GM12872 (cell line): ENCODE measurements at regions not wholly inside any gene's neighbourhood (a gene's known extent, or its start where the extent isn't known, plus 50 kb on each side); places are given as distances from the start of the nearest gene placed in this dataset.

Experiments
- TF ChIP-seq, protein P1 (sequence below): IDR thresholded peaks from 3 replicates; pipeline ENCODE4 v1.5.1; 2011; ENCODE audit warnings: low read depth, mild to moderate bottlenecking, low read length, moderate library complexity; ENCODE audit not compliant: insufficient read depth

DNA sequence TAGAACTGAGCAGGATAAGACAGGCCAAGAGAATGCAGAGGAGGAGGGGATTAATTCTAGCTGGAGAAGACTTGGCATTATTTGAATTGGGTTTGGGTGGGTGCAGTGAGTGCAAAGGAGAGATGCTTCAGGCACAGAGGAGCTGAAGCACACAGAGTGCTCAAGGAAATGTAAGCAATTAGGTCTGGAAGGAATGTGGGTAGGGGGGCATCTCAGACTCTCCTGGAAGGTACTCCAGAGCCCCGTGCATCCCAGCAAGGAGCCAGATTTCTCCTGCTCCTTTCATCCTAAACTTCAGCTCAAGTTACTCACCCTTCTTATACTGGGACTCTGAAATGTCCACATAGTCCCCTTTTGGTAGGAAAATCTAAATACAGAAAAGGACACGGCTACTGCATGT, 143.6 kb upstream of the PFN2 start:
- TF ChIP-seq, protein P1, sequence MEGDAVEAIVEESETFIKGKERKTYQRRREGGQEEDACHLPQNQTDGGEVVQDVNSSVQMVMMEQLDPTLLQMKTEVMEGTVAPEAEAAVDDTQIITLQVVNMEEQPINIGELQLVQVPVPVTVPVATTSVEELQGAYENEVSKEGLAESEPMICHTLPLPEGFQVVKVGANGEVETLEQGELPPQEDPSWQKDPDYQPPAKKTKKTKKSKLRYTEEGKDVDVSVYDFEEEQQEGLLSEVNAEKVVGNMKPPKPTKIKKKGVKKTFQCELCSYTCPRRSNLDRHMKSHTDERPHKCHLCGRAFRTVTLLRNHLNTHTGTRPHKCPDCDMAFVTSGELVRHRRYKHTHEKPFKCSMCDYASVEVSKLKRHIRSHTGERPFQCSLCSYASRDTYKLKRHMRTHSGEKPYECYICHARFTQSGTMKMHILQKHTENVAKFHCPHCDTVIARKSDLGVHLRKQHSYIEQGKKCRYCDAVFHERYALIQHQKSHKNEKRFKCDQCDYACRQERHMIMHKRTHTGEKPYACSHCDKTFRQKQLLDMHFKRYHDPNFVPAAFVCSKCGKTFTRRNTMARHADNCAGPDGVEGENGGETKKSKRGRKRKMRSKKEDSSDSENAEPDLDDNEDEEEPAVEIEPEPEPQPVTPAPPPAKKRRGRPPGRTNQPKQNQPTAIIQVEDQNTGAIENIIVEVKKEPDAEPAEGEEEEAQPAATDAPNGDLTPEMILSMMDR = no peak

DNA sequence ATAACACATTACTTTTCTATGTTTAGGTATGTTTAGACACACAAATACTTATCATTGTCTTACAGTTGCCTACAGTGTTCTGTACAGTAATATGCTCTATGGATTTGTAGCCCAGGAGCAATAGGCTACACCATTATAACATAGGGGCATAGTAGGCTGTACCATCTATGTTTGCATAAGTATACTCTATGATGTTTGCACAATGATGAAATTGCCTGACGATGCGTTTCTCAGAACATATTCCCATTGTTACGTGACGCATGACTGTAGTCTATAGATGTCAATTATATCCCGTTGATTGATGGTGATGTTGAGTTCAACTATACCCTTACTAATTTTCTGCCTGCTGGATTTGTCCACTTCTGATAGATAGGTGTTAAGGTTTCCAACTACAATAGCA, 139.4 kb upstream of the PFN2 start:
- TF ChIP-seq, protein P1 = no peak

DNA sequence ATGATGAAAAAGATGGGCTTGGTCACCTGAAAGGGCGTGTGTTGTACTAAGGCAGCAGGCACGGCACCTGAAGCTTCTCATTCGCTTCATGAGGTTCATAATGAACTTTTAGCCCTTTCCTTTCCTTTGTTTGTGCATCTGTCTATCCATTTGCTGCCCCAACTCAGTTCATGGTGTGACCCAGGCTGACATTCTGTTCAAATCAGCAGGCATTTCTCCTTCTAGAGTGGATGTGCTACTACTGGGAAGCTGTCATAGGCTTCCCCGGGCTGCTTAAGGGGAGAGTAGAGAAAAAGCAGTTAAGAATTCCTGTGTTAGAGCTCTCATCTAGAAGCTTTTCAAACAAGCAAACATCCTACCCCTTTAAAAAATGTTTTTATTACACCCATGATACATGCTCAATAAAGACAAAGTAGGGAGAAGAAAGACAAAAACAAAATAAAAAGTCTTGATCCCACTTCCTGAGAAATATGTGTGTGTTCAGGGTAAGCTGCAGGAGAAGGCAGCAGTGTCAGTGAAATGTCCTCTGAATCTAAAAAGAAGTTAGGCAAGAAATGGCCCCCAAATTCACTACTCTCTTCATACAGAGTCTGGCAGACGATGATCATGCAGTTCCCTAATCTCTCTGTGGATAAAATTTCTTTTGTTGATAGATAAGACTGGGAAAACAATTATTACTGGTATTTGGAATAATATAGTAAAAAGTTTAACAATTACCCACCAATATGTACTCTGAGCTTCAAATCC, 136.9 kb upstream of the PFN2 start:
- TF ChIP-seq, protein P1 = no peak

DNA sequence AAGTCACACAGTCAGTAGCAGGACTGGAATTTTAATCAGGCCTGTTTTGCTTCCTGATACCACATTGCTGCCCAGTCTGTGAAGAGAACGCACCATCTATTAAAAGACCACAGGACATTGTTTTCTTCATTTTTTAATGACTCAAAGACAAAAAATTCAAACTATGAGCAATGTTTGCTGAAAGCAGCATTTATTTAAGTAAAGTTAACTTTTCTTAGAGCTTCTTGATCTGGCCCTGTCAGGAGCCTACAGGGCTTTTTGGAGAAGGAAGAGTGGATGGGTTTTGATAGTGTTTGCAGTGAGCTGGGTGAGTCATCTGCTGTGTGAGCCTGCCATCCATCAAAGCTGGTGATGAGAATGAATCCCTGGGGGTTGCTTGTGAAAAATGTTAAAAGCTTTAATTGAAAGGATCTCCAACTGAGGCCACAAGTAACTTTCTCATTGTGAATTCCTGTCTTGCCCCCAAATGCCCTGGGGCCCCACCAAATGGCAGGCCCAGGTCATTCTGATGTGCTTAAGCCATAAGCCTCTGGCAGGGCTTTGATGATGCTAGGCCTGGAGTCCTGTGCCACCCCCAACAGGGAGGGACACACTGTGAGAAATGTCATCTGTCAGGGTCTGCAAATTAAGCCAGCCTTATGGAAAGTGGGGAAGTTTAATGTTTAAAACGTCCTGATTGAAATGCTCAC, 136.2 kb upstream of the PFN2 start:
- TF ChIP-seq, protein P1 = no peak

DNA sequence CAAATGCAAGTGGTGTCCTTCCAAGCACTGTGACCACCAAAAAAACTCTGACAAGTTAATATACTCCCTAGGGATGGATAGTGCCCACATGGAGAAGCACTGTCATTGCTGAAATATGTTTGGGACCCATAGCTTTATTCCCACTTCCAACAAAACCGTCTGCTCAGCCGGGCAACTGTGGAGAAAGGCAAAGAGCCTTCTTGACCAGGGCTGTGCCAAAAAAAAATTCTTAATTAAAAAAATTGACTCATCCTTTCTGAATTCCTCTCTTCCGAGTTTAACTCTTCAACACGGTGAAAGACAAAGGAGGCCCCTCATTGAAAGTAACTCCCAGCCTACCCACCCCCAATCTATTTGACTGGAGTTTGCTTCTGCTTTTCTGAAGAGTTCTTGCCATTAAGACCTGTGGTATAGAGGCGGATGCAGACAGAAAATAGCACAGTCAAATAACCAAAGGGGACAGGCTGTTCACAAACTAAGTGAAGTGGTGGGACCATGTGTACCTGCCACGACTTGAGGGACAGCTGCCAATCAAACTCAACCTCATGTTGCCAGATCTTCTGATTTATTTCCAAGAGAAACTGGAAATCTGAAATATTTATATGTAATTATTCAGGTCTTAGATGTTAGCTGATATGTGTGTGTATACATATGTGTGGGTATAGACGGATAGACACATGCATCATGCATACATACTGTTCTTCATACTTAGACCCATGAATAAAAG, 135.4 kb upstream of the PFN2 start:
- TF ChIP-seq, protein P1 = no peak

DNA sequence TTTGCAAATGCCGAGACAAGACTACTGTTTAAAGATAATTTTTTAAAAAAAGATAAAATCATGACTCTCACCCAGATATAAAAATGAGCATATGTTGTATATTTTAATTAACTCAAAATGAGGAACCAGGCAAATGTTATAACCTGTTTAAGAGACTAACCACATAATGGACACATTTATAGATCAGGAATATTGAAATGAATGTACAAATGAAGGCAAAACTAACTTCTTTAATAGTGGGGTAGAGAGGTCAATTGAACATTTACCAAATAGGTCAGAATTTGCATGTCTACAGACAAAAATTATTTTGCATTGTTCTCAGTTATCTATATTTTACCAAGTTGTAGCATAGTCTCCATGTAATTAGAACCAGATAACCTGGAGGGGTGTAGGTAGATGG, 134.3 kb upstream of the PFN2 start:
- TF ChIP-seq, protein P1 = no peak

DNA sequence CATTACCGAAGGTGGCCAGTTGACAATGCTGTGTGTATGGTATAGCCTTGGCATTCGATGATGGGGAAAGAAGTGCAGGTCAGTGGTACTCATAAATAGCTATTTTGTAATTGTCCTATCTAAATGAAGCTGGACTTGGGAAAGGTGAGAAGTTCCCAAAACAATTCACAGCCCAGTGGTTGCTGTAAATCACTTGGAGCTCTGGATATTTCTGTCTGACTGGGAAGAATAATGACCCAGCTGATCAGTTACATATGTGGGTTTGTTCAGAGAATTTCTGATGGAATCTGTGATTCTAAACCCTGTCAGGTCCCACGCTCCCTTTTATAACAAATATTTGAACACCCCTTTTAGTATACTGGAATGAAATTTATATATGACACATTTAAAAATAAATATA, 133.9 kb upstream of the PFN2 start:
- TF ChIP-seq, protein P1 = no peak
